Epithelial cell of esophagus (primary cell): ENCODE measurements at regions not wholly inside any gene's neighbourhood (a gene's known extent, or its start where the extent isn't known, plus 50 kb on each side); places are given as distances from the start of the nearest gene placed in this dataset.
A peak's percentile ranks its signal among the peaks of the same experiment; 100 is the strongest.

Experiments
- DNase-seq: peaks from one replicate; pipeline ENCODE4 v3.0.0; 2010; ENCODE audit warnings: low read depth
- H3K4me3 ChIP-seq: 2 replicates; pipeline ENCODE4 v1.5.1; 2011; ENCODE audit warnings: mild to moderate bottlenecking, low read length, control low read depth
- CTCF ChIP-seq: IDR thresholded peaks from 2 replicates; pipeline ENCODE4 v1.5.1; 2011; ENCODE audit warnings: low read depth, mild to moderate bottlenecking, low read length, control low read depth, inconsistent platforms; ENCODE audit not compliant: insufficient read depth; ENCODE audit errors: missing control alignments

DNA sequence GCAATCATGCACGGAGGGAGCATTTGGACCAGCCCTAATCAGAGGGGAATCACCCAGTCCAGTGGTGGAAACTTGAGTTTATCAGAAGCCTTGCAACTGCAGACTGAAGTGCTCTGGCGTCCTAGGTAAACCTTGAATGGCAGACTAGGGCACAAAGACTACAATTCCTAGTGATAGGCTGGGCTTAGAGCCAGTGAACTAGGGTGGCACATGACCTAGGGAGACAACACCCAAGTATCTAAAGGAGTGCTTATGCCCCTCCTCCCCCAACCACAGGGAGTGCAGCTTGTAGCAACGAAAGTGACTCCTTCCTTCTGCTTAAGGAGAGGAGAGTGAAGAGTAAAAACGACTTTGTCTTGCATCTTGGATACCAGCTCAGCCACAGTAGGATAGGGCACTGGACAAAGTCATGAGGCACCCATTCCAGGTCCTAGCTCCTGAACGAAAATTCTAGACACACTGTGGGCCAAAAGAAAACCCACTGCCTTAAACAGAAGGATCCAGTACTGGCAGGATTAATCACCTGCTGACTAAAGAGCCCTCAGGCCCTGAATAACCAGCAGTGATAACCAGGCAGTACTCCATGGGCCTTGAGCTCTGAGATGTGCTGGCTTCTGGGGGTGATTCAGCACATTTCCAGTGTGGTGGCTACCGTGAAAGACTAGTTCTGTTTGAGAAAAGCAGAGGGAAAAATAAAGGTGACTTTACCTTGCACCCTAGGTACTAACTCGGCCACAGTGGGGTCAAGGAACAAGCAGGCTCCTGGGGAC is 58.7 kb upstream of the STARD8 start:
- peak; percentile 72 for DNase-seq
- no peak for TF ChIP-seq CTCF
- no peak overlapping the region for H3K4me3 ChIP-seq

DNA sequence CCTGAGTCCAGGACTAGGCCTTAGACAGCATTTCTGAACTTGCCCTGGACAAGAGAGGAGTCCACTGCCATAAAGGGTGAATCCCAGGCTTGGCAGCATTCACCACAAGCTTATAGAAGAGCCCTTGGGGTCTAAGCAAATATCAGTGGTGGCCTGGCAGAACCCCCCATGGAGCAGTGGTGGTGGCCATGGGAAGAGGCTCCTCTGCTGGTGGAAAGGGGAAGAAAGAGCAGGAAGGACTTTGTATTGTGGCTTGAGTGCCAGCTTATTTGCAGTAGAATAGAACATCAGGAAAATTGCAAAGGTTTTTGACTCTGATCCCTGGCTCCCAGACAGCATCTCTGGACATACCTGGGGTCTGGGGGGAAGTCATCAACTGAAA is 58.1 kb upstream of the STARD8 start:
- no peak for DNase-seq
- no peak for TF ChIP-seq CTCF
- no peak overlapping the region for H3K4me3 ChIP-seq

GRCh38 chrX:68594769-68595168 is 52.7 kb upstream of the STARD8 start:
- DNase-seq, result no peak
- H3K4me3 ChIP-seq, result no peak overlapping the region
- TF ChIP-seq CTCF, result no peak

DNA sequence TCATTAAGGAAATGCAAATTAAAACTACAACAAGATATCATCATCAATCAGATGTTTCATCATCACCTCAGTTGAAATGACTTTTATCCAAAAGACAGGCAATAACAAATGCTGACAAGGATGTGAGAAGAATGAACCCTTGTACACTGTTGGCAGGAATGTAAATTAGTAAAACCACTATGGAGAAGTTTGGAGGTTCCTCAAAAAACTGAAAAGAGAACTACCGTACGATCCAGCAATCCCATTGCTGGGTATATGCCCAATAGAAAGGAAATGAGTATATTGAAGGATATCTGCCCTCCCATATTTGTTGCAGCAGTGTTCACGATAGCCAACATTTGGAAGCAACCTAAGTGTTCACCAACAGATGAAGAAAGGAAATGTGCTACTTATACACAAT is 50.6 kb upstream of the STARD8 start:
- H3K4me3 ChIP-seq, result no peak overlapping the region
- TF ChIP-seq CTCF, result no peak
- DNase-seq, result no peak
